ENCODE measurements at regions not wholly inside any gene's neighbourhood (a gene's known extent, or its start where the extent isn't known, plus 50 kb on each side); places are given as distances from the start of the nearest gene placed in this dataset.
"Not testable (repeated sequence)": the region's sequence is repeated elsewhere in the genome, so short reads cannot be mapped to it uniquely, and the experiment has no call there.

- DNase-seq: no peak
Measured at GRCh38 chr1:221204055-221204833, 325.0 kb downstream of the HLX start.

DNA sequence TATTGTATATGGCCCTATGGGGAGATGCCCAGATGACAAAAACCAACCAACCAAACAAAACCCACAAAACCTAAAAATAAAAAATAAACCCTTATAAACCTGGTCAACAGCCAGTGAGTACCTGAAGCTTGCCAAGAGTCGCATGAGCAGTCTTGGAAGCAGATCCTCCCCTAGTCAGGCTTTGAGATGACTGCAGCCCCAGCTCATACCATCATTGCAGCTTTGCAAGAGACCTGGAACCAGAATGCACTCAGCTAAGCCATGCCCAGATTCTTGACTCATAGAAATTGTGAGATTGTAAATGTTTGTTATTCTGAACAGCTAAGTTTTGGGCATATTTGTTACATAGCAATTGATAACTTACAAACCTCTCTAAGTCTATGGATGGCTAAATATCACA is 326.8 kb downstream of the HLX start:
- DNase-seq: no peak

- no peak for DNase-seq
Measured at GRCh38 chr1:221212926-221213325, 333.7 kb downstream of the HLX start.

- no peak for DNase-seq
Measured at GRCh38 chr1:221217029-221217428, 337.8 kb downstream of the HLX start.

DNA sequence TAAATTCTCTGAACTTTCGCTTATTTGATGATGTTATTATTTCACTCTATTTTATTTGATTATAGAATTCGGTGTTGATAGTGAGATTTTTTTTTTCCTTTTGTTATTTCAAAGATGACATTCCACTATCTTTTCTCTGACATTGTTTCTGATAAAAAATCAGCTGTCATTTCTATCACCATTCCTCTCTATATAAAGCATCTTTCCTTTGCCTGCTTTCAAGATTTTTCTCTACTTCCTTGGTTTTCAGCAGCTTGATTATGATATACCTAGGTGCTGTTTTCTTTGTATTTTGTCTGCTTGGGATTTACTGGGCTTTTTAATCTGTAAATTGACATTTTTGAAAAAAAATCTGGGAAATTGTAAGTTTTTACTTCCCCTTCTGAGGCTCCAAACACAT is 344.0 kb downstream of the HLX start:
- no peak for DNase-seq

DNA sequence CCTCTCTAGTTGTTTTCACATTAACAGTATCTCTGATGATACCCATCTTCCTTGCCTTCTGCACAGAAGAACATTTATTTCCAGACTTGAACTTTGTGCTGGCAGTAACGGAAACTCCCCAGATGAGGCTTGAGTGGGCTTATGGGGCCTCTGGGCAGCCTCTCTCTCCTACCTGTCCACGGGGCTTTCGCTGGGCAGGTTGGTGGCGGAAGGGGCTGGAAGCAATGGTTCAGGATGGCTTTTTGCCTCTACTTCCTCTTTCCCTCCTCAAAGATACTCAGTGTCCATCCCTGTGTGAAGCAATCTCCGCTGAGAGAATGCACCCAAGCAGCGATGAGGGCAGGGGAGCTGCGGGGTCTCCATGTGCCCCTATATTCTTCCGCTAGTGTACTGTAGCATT is 348.2 kb downstream of the HLX start:
- no peak for DNase-seq

DNA sequence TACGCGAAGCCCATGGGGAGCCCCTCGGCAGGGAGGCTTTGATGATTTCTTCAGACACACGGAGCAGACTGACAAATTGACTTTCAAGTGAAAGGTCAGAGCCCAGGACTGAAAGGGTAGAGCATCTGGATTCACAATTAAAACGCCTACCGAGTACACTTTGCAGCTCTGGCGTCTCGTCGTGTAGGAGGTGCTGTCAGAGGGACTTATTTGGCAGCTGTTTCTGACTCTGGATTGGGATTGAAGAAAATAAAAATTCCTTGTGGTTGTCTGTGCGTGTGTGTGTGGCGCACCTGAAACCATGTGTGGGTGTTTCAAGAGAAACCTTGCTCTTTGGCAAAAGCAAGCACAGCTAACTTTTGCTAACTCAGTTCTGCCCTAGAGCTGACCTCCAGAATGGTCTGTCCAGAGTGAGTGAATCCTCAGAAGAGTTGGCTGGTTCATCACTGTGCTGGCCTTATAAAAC is 348.7 kb downstream of the HLX start:
- DNase-seq: no peak

GRCh38 chr1:221228594-221228993 is 349.4 kb downstream of the HLX start:
- DNase-seq: no peak

- DNase-seq: no peak
Measured at GRCh38 chr1:221230605-221231004, 351.4 kb downstream of the HLX start.

DNA sequence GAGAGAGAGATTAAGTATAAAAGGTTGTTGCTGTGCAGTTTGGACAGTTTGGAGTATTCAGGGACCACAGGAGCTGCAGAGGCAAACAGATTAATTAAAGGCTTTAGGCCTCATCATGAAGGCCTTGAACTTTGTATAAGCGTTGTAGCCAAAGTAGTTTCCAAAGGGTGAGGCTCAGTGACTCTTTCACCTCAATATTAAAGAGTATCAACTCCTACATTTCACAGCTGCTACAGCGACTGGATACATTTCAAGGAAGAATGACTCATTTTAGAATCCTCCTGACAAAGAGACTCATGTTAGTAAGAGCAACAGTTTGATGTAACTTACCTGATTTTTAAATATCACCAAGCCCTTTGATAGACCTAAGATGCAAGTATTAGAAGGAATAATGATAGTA is 355.5 kb downstream of the HLX start:
- DNase-seq: no peak

DNA sequence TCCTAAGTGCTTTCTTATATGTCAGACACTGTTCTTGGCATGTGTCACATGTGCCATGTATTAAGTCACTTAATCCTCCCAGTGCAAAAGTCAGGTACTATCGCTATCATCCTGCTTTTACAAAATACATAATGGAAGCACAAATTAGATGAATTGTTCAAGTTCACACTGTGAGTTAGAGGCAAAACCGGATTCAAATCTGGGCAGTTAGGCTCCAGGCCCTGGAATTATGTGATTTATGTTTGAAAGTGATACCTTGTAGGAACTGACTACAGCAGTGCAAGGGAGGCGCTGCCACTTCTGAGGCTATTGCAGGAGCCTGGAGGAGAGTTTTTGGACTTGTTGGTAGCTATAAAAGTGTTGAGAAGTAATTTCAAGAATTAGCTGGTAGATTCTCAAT is 358.3 kb downstream of the HLX start:
- DNase-seq: no peak

DNA sequence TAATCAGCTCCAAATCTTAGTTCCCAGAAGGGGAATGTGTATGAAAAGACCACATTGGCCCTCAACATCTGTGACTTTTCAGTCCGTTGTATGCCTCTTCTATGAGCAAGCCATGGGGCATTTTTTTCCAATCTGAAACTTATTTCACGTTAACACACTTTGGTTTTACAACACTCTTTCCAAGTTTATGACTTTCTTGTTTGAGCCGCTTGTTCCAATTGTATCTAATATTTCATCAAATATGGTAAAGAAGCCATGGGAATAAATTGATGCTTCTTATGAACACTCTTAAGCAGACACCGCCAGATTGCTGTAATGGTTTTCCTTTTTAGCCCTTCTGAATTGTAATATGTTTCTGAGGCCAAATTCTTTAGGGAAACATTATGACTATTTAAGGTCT is 359.9 kb downstream of the HLX start:
- DNase-seq: no peak

DNA sequence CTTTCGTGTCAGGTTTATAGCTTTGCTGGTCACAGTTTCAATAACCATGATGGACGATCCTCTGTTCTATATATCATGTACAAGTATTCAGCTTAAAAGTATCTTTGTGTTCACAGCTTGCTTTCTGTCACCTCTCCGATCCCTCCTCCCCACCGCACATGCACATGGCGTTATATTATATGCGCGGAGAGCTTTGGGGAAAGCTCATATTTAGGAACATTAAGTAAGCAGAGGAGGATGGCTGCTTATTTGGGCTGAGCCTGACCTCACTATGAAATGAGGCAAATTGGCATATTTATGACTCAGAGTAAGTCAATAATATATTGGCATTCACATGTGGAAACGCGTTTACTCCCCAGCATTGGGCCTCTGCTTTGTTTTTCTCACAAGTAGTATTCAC is 360.5 kb downstream of the HLX start:
- DNase-seq: no peak

DNA sequence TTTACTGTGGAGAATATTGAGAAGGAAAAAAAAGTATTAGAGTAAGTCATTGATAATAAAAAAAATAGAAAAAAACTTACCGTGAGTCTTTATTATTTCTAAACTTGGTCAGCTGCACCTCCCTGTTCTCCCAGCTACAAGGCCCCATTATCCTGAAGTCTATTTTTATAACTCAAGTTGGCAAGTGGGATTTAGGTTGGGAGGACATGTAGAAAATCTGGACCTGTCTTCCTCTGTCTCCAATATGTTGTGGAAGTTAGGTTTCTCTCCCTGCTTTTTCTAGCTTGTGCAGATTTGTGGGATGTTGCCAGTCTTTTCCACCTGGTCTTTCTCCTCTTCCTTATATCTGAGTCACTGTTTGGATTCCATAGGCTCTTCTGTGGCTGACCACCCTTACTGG is 361.4 kb downstream of the HLX start:
- DNase-seq: no peak

DNA sequence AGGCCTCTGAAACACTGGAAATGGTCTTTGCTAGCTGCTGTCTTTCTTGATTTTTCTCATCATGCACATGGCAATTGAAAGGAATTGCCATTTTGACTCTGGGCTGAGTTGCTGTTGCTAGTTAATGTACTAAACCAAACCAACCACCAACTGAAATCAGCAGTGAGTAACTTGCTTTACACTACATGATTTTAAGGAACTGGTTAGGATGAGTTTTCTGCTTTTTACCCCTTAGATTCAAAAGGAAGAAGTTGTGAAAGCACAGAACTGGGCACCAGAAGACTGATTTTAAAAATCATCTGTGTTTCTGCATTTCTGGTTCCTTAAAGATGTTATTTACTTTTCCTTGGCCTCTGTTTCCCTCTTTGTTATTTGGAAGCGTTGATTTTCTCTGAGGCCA is 361.9 kb downstream of the HLX start:
- DNase-seq: no peak

GRCh38 chr1:221241592-221241991 is 362.3 kb downstream of the HLX start:
- DNase-seq: no peak

DNA sequence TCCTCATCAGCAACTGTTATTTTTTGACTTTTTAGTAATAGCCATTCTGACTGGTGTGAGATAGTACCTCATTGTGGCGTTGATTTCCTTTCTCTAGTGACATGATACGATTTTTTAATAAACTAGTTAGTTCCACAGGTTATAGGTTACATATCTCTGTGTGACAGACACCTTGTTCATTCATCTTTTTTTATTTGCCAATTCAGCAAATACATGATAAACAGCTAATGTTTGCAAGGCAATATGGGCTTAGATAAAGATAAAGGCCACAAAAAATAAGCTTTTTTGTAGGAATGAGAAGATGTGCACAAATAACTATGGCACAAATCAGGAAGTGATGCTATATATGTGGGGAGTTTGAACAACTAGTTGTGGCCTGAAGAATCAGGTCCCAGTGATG is 366.8 kb downstream of the HLX start:
- no peak for DNase-seq

DNA sequence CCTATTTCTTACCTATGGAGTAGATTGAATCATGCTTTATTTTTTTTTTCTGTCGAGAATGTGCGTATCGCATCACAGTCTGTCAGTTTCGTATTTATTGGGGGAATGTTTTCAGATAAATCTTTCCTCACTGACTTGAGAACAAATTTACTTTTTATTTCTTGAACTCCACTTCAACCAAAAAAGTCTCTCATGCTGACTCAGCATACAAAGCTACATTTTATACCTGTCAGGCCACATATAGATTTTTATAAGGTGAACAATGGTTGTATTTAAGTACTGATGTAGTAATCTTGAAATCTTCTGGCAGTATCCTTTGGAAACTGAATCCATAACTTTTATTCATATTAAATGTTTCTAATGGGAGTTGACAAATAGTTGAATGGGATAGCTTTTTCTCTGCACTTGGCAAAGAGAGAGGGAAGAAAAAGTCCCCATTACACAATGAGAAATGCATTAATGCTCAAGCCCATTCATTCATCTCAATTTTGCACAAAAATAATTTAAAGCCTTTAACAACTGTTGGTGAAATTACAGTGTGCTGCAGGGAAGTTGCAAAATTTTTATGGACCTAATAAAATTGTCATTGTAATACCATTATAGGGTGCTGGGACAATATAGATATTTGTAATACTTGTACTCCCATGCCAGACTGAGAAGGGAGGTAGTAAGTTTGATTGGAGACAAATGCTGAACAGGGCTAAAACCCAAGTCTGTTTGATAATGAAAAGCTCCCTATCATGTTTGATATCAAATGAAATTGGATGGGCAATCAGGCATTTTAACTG is 367.6 kb downstream of the HLX start:
- no peak for DNase-seq

DNA sequence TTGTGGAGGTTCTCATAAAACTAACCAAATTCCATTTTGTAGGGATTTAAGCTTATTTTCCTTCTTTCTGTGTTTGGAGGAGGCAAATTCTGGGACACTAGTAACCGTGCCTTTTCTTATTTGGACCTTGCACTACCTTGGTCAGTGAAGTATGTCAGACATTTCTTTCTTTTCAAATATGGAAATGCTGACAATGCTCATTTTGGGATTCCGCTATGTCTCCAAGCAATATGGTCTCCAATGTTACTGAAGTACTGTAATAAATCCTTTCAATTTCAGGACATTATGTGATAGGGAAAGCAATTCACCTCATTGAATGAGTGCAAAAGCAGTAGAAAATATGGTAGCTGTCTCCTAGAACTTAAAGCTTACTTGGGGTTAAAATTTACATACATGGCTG is 372.3 kb downstream of the HLX start:
- DNase-seq: no peak

GRCh38 chr1:221254813-221255212 is 375.6 kb downstream of the HLX start:
- DNase-seq: no peak

- no peak for DNase-seq
Measured at GRCh38 chr1:221256773-221257172, 377.5 kb downstream of the HLX start.

GRCh38 chr1:221257548-221257947 is 378.3 kb downstream of the HLX start:
- DNase-seq: not testable (repeated sequence)

- not testable (repeated sequence) for DNase-seq
Measured at GRCh38 chr1:221262677-221263076, 383.4 kb downstream of the HLX start.

All from CD4-positive, alpha-beta T cell treated with Interleukin-4 for 1 hour (primary cell).